WTC11 (cell line): ENCODE measurements at regions not wholly inside any gene's neighbourhood (a gene's known extent, or its start where the extent isn't known, plus 50 kb on each side); places are given as distances from the start of the nearest gene placed in this dataset.

ENCODE experiments used
- ARID4B ChIP-seq: sonication (generic); formaldehyde crosslinking; IDR thresholded peaks from 2 replicates; pipeline ENCODE4 v1.8.0; 2023; ENCODE audit warnings: missing genetic modification reagents, mild to moderate bottlenecking, borderline replicate concordance
- ATF3 ChIP-seq: sonication (generic); formaldehyde crosslinking; conservative IDR thresholded peaks from 2 replicates; pipeline ENCODE4 v1.8.1; 2022; ENCODE audit warnings: mild to moderate bottlenecking, missing genetic modification reagents
- CTCF ChIP-seq: fragments of 200-600 bp; IDR thresholded peaks from 2 replicates; pipeline ENCODE4 v1.8.0; 2022; ENCODE audit warnings: antibody characterized with exemption
- SP1 ChIP-seq: sonication (generic); formaldehyde crosslinking; conservative IDR thresholded peaks from 2 replicates; pipeline ENCODE4 v1.8.1; 2022; ENCODE audit warnings: missing genetic modification reagents
- ZNF138 ChIP-seq: sonication (generic); formaldehyde crosslinking; conservative IDR thresholded peaks from 2 replicates; pipeline ENCODE4 v1.8.1; 2022; ENCODE audit warnings: mild to moderate bottlenecking, moderate library complexity, missing genetic modification reagents
- ZNF263 ChIP-seq: sonication (generic); formaldehyde crosslinking; IDR thresholded peaks from 2 replicates; pipeline ENCODE4 v1.8.1; 2022; ENCODE audit warnings: low read depth, mild to moderate bottlenecking, moderate library complexity, missing genetic modification reagents

DNA sequence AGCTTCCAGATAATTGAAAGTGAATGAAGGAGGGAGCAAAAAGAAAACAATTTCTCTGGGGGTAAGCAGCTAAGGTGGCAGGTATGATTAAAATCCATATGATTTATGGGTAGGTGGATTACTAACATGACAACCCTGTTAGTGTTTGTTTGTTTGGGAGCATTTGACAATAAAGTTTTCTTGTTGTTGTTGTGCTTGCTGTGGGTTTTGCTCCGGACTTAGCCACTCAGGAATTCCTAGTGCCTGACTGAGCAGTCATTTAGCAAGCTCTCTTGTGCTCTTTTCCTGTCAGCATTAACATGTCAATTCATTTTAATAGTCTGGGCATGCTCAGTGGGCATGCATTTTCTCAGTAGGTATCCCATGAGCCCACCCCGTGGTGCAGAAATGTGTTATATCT, 674.8 kb upstream of the ZEB2 start:
- TF ChIP-seq ATF3 (CRISPR knock-in tag) = no peak
- TF ChIP-seq CTCF = no peak
- TF ChIP-seq SP1 (CRISPR knock-in tag) = peak; percentile 28; the same call in 1 of the 2 replicates
- no peak for TF ChIP-seq ZNF138 (CRISPR knock-in tag)
- TF ChIP-seq ARID4B (CRISPR knock-in tag) = no peak
- TF ChIP-seq ZNF263 (CRISPR knock-in tag) = no peak
